ENCODE measurements at regions not wholly inside any gene's neighbourhood (a gene's known extent, or its start where the extent isn't known, plus 50 kb on each side); places are given as distances from the start of the nearest gene placed in this dataset.

DNA sequence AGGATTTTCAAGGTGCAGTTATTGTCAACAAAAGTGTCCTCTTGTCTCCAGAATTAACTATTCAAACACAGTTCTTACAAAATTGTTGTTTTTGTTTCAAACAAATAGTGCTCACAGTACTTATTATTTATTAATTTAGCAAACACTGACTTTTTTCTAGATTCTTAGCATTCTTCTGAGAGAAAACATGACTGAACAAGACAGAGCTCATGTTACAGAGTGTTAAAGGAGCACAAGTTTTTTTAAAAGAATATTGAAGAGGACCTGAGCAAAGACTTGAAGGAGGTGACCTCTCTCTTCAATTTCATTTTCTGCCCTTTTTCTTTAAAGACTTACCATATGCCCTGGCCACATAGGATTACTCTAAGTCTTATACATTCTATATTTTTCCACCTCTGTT is 2220.3 kb upstream of the AGA start:
- DNase-seq, result no peak

DNA sequence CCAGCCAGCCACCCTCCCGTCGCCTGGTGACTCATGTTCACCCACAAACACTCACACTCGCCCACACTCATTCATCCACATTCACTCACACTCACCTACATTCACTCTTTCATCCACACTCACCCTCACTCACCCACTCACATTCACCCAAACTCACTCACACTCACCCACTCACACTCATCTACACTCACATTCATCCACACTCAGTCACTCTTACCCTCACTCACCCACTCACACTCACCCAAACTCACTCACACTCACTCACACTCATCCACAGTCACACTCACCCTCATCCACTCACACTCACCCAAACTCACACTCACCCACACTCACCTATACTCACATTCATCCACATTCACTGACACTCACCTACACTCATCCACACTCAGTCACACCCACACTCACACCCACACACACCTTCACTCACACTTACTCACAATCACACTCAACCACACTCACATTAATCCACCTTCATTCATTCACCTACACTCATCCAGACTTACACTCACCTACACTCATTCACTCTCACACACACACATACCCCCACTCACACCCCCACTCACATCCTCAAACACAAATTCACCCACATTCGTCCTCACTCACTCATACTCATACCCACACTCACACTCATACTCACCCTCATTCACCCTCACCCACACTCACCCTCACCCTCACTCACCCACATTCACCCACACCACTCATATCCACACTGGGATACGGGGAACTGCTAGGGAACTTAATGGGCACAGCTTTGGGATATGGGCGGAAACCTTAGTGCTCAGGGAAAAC is 2221.6 kb upstream of the AGA start:
- ATAC-seq (no peak), DNase-seq (no peak)
- Histone ChIP-seq H3K4me1 (no peaks in the 10 kb centered on the region), H3K4me3 (no peak overlapping the region), H3K27ac (no peak overlapping the region), H3K9me3 (peaks cover 0 to 16% of the 10 kb centered on the region in 2 donors), H3K36me3 (no peaks in the 10 kb centered on the region), H3K27me3 (no peaks in the 10 kb centered on the region)
- intact Hi-C loops (cut with DNase I), result no loop called here
- TF ChIP-seq, protein P1, sequence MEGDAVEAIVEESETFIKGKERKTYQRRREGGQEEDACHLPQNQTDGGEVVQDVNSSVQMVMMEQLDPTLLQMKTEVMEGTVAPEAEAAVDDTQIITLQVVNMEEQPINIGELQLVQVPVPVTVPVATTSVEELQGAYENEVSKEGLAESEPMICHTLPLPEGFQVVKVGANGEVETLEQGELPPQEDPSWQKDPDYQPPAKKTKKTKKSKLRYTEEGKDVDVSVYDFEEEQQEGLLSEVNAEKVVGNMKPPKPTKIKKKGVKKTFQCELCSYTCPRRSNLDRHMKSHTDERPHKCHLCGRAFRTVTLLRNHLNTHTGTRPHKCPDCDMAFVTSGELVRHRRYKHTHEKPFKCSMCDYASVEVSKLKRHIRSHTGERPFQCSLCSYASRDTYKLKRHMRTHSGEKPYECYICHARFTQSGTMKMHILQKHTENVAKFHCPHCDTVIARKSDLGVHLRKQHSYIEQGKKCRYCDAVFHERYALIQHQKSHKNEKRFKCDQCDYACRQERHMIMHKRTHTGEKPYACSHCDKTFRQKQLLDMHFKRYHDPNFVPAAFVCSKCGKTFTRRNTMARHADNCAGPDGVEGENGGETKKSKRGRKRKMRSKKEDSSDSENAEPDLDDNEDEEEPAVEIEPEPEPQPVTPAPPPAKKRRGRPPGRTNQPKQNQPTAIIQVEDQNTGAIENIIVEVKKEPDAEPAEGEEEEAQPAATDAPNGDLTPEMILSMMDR (IDR thresholded peaks at IDR 0.05), result no peak

More for the DNA sequence above, 2220.3 kb upstream of the AGA start:
- Histone ChIP-seq H3K4me1 (no peaks in the 10 kb centered on the region), H3K36me3 (no peaks in the 10 kb centered on the region), H3K27me3 (no peaks in the 10 kb centered on the region), H3K9me3 (peaks cover 0 to 16% of the 10 kb centered on the region in 2 donors), H3K27ac (no peak overlapping the region), H3K4me3 (no peak overlapping the region)
- TF ChIP-seq, protein P1 (IDR thresholded peaks at IDR 0.05), result no peak
- intact Hi-C loops (cut with DNase I), result no loop called here
- no peak for ATAC-seq

DNA sequence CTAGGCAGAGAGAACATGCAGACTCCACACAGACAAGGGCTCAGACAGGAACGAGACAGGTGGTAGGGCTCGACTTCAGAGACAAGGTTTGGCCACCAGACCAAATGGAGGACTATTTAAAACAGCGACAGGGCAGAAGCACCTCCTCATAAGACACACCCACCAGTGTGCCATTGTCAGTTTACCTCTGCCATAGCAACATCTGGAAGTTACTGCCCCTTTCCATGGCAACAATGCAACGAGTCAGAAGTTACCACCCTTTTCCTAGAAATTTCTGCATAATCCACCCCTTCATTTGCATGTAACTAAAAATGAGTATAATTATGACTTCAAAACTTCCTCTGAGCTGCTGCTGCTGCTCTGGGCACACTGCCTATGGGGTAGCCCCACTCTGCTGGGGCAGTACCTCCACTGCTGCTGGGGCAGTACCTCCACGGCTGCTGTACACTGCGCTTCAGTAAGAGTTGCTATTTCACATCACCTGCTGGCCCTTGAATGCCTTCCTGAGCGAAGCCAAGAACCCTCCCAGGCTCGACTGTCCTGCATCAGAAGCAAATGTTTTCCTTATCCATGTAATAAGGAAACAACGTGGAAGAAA is 2222.3 kb upstream of the AGA start:
- intact Hi-C loops (cut with DNase I), result no loop called here
- Histone ChIP-seq H3K36me3 (no peaks in the 10 kb centered on the region), H3K4me3 (no peak overlapping the region), H3K27me3 (no peaks in the 10 kb centered on the region), H3K9me3 (peaks cover 0 to 16% of the 10 kb centered on the region in 2 donors), H3K4me1 (no peaks in the 10 kb centered on the region), H3K27ac (no peak overlapping the region)
- DNase-seq (peak in 1 of 4 donors; percentile 16), ATAC-seq (no peak)
- TF ChIP-seq, protein P1 (IDR thresholded peaks at IDR 0.05), result no peak

DNA sequence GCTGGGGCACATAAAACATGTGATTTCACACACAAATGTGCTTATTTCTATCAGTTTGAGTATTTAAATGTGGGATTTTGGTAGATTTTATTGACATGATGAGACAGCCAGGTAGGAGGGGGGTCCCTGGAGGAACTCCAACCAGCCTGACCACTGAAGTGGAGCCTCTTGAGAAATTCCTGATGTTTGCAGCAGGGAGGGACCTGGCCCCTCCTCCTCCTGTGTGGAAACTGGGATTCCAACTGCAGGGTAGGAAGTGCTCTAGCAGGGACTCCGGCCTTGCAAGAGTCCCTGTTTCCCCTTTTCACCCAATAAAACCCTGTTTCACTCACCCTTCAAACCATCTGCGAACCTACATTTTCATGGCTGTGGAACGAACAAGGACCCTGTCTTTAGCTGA is 2224.0 kb upstream of the AGA start:
- ATAC-seq, result no peak

DNA sequence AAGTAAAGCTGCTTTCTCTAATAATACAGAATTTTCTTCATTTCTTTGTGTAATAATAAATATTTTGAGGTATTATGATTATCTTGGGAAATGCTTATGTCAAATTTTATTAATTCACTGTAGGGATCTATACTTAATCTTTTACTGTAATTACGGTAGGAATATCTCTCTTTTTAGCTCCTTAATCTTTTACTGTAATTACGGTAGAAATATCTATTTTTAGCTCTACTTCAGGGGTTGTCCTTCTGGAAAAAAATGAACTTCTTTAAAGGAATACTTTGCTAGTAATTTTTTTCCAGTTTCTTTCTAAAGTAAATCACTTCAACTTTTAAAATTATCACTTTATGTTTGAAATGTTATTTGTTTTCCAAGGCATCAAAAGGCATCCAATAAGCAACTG is 2229.4 kb upstream of the AGA start:
- Histone ChIP-seq H3K9me3 (peaks cover 0 to 26% of the 10 kb centered on the region in 2 donors), H3K36me3 (no peaks in the 10 kb centered on the region), H3K4me3 (no peak overlapping the region), H3K4me1 (no peaks in the 10 kb centered on the region), H3K27me3 (no peaks in the 10 kb centered on the region), H3K27ac (no peak overlapping the region)
- DNase-seq, result no peak
- intact Hi-C loops (cut with DNase I), result no loop called here
- TF ChIP-seq, protein P1 (IDR thresholded peaks at IDR 0.05), result no peak
- no peak for ATAC-seq

More for the DNA sequence above, 2224.0 kb upstream of the AGA start:
- Histone ChIP-seq H3K36me3 (no peaks in the 10 kb centered on the region), H3K9me3 (peaks cover 0 to 9% of the 10 kb centered on the region in 2 donors), H3K27ac (no peak overlapping the region), H3K4me1 (no peaks in the 10 kb centered on the region), H3K27me3 (no peaks in the 10 kb centered on the region), H3K4me3 (no peak overlapping the region)
- TF ChIP-seq, protein P1 (IDR thresholded peaks at IDR 0.05), result no peak
- intact Hi-C loops (cut with DNase I), result no loop called here
- no peak for DNase-seq
